ENCODE measurements at regions not wholly inside any gene's neighbourhood (a gene's known extent, or its start where the extent isn't known, plus 50 kb on each side); places are given as distances from the start of the nearest gene placed in this dataset.
"Not testable (repeated sequence)": the region's sequence is repeated elsewhere in the genome, so short reads cannot be mapped to it uniquely, and the experiment has no call there.

DNA sequence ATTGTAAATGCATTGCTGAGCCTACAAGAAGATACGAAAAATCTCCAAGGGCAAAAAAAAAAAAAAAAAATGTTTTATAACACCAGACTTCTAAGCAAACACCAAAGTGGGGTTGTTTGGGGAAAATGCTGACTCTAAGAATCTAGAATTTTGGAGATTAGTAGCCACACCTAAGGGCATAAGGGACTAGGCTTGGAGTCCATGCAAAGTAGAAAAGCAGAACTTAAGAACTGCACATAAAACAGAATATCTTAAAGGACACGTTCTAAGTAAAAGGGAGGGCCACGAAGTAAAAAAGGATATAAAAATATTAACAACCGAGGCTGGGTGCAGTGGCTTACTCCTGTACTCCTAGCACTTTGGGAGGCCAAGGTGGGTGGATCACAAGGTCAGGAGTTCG lies 269.8 kb upstream of the AUTS2 start:
- DNase-seq = no peak

DNA sequence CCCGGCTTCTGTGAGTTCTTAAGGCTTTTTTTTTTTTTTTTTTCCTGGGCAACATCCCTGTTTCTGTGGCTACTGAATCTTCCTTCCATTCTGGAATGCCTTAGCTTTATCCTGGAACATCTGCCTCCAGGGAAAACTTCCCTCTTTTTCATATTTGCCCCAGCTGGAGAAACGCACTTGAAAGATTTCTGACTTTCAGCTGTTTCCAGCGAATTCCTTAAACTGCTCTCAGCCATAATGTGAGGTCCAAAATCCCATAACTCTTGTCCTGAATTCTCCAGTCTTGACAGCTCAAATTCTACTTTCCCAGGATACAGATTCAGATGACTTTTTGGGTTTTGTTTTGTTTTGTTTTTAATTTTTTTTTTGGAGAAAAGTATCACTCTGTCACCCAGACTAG lies 263.6 kb upstream of the AUTS2 start:
- no peak for DNase-seq

DNA sequence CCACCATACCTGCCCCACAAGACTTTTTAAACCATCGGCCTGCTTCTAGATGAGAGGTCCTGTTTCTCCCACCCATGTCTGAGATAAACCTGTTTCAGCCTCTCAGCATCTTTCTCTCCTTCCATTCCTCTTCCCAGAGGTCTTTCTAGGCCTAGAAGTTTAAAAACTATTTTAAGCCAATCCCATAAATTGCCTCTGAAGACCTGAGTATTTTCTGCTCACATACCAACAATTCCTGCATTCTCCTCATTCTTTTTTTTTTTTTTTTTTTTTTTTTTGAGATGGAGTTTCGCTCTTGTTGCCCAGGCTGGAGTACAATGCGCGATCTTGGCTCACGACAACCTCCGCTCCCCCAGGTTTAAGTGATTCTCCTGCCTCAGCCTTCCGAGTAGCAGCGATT lies 262.9 kb upstream of the AUTS2 start:
- DNase-seq = no peak

DNA sequence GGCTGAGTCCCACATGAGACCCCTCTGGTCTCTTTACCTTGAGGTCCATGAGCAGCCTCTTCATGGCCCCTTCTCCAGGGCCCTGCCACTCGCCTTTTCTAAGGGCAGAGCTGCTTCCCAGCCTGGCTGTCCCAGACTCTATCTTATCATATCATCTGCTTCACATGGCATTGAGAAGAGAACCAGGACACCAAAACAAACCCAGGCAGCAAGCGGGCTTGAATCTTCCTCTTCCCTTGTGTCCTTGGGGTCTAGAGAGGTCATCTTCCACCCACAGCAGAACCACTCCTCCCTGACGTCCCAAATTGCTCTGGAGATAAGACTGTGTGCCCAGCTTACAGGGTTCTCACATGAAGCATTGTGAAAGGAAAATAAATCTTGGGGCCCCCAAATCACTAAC lies 261.3 kb upstream of the AUTS2 start:
- no peak for DNase-seq

DNA sequence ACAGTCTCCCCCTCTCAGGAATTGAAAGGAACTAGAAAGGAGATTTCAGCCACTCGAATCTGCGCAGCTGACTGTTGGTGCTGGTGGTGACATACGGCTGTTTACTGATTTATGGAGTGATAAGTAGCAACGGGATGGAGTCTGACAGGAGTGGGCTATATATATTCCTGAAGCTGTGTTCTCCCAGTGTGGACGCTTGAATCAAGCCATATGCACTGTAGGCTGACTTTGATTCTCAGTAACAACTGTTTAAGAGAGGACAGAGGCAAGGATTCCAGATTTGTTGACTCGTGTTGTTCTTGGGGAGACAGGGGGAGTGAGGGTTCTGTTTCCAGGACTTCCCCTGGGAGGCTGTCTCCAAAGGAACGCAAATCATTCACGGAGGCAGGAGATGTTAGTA lies 260.1 kb upstream of the AUTS2 start:
- DNase-seq = no peak

DNA sequence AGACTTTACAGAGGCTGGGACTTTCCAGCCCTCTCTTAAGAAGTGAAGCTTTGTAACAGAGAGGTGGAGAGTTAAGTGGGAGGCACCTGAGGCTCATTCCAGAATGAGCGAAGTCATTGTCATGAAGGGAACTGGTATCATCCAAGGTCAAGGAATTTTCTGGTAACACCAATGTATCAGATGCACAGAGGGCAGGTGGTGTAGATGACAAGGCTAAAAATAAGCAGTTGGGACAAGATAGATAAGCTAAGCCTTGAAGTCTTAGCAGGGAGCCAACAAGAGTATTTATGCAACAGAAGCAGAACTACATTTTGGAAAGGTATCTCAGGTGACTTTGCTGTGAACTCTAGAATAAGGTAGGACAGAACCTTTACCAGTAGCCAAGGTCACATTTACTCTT lies 257.0 kb upstream of the AUTS2 start:
- no peak for DNase-seq

DNA sequence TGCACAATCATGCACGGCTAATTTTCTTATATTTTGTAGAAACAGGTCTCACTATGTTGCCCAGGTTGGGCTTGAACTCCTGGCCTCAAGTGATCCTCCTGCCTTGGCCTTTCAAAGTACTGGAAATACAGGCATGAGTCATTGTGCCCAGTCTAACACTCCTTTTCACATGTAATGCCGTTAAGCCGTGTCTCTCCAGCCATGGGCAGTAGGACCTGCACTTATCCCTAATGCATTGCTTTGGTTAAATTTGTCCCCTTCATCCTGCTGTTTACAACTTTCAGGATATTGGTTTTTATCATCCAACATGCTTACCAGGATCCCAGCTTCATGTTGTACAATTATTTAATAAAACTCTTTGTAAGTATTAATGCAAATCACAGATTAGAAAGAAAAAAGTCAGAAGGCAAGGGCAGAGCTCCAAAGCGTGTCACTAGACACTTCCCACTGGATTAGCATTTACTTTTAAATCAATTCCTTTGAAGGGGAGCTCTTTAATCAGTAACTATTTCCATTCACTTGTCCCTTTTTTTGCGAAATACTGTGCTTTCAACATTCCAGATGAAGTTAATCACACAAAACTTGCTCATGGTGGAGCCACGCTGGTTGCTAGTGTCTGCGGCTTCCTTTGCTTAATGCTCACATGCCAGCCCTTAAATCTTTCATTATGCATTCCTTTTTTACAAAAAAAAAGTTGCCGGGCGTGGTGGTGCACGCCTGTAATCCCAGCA lies 256.0 kb upstream of the AUTS2 start:
- no peak for DNase-seq

DNA sequence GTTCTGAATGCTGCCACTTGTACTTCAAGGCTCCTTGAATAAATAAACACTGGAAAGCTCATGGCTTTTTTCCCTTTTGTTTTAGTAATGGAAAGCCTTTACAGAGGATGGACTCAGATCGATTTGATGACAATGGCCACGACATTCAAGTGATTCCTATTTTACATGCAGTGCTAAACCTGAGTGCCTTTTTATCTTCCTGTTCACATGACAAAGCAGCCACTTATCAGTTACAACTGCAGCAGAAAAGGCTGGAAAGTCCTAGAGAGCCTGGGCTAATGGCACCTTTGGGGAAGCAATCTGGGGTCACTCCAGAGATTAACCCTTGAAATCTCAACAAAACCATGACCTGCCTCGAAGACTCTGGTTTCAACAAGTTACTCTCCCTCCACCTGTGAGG lies 249.0 kb upstream of the AUTS2 start:
- DNase-seq = no peak

DNA sequence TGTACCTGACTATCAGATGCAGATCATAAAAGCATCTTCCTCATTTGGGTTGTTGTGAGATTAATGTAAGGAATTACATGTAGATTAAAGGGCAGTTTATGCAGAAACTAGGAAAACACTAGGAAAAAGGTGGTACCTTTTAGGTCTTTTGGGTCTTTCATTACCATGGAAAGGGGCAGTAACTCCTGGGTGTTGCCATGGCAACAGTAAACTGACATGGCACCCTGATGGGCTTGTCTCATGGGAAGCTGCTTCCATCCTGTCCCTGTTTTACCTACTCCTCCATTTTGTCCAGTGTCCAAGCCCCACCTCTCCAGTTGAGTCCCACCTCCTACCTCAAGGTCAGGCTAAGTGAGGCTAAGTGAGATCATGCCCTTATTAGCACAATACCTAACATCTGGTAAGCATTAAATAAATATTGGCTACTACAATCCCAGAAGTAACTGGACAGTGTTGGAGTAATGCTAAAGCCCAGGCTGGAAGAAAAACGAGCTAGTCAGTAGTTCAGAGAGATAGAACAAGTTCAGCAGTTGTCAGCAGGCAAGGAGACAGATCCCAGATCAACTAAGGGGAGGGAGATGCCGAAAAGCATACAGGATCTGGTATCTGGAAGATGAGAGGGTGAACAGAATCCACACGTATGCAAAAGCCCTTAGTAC lies 240.0 kb upstream of the AUTS2 start:
- DNase-seq = no peak

DNA sequence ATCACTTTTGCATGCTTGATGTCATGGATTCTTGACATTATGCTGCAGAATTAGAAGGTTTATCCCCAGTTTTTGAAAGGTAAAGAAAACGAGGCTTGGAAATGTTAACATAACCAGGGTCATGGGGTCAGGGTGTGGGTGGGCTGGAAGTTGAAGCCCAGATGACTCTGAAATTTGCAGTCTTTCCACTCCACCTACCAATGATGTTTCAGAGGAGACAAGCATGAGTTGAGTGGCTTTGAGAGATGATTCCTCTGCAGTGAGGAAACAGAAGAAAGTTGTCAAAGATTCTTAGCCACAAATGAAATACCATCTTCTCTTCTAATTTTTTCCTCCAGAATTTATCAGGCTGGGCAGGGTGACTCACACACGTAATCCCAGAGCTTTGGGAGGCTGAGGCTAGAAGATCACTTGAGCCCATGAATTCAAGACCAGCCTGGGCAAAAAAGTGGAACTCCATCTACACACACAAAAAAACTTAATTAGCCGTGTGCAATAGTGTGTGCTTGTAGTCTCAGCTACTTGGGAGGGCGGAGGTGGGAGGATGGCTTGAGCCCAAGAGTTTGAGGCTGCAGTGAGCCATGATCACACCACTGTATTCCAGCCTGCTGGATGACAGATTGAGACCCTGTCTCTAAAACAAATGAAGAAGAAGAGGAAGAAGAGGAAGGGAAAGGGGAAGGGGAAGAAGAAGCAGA lies 239.1 kb upstream of the AUTS2 start:
- no peak for DNase-seq

DNA sequence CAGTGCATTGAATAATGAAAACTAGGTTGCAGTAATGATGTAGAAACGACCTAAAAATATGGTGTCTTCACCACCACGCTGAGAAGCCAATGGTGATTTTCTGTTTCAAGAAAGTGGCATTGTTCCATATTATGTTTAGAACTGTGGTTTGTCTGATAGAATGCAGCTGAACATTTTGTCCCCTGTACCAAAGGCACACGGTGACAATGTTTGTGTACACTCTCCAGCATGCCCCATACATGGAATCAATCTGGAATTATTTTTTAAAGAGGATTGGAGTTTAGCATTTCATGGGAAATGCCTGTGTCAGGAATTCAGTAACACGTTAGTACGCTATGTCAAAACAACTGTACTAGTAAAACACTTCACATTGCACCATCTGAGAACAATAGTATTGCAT lies 237.4 kb upstream of the AUTS2 start:
- DNase-seq = no peak

DNA sequence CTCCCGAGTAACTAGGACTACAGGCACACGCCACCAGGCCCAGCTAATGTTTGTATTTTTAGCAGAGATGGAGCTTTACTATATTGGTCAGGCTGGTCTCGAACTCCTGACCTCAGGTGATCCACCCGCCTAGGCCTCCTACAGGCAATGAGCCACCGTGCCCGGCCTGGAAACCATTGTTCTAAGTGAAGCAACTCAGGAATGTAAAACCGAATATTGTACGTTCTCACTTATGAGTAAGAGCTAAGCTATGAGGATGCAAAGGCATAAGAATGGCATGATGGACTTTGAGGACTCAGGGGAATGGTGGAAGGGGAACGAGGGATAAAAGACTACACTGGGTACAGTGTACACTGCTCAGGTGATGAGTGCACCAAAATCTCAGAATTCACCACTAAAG lies 235.1 kb upstream of the AUTS2 start:
- DNase-seq = no peak

DNA sequence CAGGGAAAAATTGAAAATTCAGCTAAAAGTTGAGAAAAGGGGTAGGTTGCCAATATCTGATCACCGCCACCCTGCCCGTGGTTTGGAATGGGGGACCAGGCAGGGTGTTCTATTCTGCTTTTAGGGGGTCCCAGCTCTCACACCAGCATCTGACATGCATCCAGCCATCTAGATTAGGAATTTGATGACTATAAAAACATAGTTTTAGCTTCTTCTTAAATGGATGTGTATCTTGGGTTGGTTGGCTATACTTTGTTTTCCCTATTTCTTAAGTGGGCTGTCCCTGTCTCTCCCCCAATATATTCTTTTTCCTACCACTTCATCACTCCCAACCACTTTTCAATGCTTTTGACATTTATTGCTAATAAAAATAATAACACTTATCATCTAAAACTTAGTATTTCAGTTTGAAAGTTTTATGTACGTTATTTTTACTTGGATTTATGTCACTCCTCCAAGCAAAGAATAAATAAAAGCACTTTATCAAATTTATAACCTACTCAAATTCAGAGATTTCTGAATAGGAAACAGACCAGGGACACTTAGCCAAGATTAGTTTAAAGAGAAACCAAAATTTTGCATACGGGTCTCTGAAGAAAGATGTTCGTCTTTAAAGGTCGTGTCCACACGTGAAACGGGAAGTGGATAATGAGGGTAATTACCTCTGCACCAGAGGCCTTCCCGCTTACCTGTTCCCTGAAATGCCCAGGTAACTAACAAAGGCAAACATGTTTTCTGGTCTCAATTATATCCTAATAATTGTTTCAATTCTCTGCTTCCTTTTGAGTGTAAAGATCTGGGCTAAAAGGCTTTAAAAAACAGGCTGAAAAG lies 233.2 kb upstream of the AUTS2 start:
- DNase-seq = no peak

DNA sequence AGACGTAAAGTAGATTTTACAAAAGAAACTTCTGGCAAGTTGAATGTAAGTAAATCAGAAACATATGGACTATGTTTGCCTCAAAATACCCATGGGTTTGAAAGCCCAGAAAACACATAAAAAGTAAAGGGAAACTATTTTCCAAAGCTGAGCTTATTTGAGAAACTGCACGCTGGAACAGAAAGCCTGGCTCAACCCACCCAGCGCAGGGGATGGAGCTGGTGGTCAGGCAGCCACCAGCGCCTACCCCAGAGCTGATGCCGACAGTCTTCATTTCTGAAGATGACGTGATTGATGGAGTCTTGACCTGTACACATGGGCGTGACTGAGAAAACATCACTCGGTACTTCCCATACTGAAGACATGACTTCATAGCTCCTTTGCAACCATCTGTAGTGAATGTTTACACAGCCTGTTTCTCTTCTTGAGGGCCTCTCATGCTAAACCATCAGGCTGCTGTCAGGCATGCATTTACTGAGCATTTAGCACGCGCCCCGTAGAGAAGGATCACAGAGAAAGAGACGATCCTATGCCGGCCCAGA lies 232.6 kb upstream of the AUTS2 start:
- no peak for DNase-seq

DNA sequence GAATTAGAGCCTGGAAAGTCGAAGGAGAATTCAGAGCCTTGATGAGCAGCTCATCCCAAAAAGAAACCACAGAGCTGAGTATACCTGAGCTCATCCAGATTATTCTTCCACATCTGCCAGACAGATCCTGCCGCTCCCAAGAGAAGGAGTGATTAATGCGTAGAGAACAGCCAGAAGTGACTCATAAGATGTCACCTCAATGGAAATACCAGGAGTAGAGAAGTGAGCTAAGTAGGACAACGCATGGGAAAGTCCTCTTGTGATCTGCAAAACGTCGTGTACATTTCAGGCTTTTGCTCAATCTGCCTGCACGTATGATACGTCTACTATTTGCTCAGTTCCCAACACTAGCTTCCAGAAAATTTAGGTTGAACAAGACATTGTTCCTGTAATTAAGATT lies 230.5 kb upstream of the AUTS2 start:
- DNase-seq = no peak

DNA sequence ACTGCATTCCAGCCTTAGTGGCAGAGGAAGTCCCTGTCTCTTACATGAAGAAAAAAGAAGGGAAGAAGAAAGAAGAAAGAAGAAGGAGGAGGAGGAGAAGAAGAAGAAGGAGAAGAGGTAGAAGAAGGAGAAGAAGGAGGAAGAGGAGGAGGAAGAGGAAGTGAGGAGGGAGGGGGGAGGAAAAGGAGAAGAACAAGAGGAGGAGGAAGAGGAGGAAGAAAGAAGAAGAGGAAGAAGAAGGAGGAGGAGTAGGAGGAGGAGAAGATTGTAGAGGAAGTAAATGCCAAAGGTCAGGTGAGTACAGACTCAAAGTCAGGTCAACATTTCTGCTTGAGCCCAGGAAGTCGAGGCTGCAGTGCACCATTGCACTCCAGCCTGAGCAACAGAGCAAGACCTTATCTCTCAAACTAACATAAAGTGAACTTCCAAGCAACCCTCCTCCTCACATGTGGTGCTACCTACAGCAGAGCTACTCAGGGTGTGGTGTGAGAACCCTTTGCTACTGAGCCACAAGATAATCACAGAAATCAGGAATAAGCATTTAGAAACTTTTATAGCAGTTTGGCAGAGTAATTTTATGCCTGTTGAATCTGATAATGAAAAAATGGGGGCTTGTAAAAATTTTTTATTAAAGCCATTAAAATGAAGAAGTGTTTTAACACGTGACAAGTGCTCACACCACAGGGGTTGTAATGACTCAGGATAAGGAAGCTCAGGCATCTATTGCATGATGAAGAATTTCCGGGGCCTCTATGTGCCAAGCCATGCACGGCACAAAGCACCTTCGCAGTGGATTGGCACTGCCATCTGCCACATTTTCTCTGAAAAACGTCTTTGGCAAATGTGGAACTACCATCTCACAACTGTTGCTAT lies 224.9 kb upstream of the AUTS2 start:
- no peak for DNase-seq

DNA sequence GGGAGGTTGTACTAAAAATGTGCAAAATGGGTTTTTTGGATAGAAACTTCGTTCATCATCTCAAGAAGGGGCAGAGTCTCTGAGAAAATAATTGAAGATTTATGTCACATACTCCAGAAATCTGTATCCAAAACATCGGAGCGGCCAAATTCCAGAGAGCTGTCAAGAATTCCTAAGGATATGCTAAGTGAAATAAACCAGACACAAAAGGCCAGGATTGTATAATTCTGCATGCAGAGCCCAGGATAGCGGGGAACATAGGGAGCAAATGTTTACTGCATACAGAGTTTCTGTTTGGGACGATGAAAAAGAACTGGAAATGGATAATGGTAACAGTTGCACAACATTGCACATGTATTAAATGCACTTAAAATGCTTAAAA lies 224.2 kb upstream of the AUTS2 start:
- DNase-seq = no peak

DNA sequence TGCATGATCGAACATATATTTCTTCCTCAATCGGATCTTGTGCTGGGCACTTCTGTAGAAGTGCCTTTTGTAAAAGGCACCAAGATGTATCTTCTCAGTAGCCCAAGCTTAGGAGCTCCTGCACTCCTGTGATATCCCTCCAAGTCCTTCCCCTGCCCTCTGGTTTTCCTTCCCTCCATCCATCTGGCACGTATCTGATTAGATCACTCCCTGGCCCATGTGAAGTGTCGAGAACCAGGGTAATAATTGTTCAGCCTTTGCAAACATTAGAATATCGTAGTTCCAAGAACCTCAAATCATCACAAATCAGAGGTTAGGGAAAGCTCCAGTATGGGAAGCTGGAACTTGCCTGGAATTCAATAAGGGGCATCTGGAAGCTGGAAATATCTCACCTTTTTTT lies 221.1 kb upstream of the AUTS2 start:
- DNase-seq = no peak

DNA sequence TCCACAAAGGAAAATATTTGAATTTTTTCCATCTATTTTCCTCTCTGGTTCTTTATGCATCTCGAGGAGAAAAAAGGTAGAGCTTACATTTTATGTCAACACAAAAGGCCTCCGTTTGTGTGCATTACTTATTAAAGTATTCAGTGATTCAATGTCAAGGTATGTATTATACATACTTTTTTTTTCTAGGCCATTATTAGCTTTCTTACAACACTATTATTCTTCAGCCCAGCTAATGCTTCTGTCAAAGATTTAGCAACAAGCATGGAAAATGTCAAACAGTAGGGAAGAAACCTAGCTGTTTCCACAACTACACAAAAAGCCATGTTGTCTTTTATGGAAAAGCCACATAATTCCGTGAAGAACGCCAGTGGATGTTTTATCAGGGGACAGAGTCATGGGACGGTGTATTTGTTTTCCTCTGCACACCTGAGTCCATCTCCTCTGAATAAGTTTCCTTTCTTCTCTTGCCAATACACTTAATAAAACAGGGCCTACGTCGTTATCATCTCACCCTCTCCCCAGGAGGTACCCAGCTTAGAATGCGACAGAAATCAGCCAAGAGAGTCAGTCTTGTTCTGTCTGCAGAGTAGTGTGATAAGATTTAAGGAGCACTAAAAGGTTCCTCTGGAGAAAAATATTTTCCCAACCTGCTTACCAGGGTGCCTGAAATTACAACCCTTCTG lies 209.7 kb upstream of the AUTS2 start:
- no peak for DNase-seq

DNA sequence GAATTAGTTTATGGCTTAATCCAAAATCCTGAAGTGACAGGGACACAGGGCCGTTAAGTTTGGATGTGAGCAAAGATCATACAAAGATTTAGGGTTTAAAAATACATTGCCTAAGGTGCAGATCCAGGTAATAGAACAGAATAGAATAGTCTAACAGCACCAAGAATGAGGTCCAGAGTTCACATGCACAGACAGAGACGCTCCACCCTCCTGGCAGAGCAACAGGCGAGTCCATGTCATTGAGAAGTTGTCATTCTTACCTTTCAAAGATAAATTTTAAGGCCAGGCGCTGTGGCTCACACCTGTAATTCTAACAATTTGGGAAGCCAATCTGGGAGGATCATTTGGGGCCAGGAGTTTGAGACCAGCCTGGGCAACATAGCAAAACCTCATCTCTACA lies 209.1 kb upstream of the AUTS2 start:
- DNase-seq = no peak

DNA sequence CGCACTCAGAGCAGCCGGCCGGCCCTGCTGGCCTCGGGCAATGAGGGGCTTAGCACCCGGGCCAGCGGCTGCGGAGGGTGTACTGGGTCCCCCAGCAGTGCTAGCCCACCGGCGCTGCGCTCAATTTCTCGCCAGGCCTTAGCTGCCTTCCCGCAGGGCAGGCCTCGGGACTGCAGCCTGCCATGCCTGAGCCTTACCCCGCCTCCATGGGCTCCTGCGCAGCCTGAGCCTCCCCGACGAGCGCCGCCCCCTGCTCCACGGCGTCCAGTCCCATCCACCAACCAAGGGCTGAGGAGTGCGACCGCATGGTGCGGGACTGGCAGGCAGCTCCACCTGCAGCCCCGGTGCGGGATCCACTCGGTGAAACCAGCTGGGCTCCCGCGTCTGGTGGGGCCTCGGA lies 204.4 kb upstream of the AUTS2 start:
- DNase-seq = not testable (repeated sequence)

All from Kasumi-1 (cell line).